PC-3 (cell line): ENCODE measurements at regions not wholly inside any gene's neighbourhood (a gene's known extent, or its start where the extent isn't known, plus 50 kb on each side); places are given as distances from the start of the nearest gene placed in this dataset.

Source experiments
- CTCF ChIP-seq: fragments of 300-600 bp; sonication (generic); conservative IDR thresholded peaks from 2 replicates; pipeline ENCODE4 v1.5.1; 2017; ENCODE audit warnings: antibody characterized with exemption, low read depth, mild to moderate bottlenecking, low read length
- EZH2 ChIP-seq: fragments of 300-600 bp; sonication (generic); IDR thresholded peaks from one replicate; pipeline ENCODE4 v1.6.1; 2017; ENCODE audit warnings: antibody characterized with exemption, mild to moderate bottlenecking, low read length; ENCODE audit not compliant: unreplicated experiment
- EZH2phosphoT487 ChIP-seq: fragments of 300-600 bp; sonication (generic); IDR thresholded peaks from 2 replicates; pipeline ENCODE4 v1.6.1; 2018; ENCODE audit warnings: mild to moderate bottlenecking, antibody characterized with exemption, low read length, borderline replicate concordance

GRCh38 chr2:59034837-59035236 is 793.7 kb upstream of the FANCL start:
- no peak for TF ChIP-seq CTCF
- TF ChIP-seq EZH2phosphoT487: no peak
- TF ChIP-seq EZH2: no peak
